GM18511 (cell line): ENCODE measurements at regions not wholly inside any gene's neighbourhood (a gene's known extent, or its start where the extent isn't known, plus 50 kb on each side); places are given as distances from the start of the nearest gene placed in this dataset.

ENCODE experiments used
- ATAC-seq: cut with Tn5 transposase; IDR thresholded peaks from one replicate; pipeline ENCODE4 v1.9.1; 2021; ENCODE audit warnings: mild to moderate bottlenecking, moderate library complexity; ENCODE audit not compliant: unreplicated experiment

DNA sequence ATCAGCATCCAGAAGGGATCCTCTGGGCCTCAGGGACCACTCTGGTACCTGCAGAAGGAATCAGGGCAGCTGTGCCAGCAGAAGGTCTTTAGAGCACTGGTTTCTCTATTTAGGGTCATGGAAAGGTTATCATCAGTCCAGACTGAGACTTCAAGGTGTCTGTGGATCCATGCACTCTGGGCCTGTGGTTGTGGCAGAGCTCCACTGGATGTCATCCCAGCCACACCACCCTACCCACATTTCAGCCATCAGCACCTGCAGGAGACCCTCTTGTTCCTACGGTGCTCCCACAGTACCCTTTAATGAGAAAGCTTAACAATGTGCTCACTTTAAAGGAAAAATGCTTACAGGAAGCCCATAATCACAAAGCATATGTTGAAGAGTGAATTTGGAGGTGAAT lies 603.4 kb upstream of the CCDC54 start:
- no peak for ATAC-seq

DNA sequence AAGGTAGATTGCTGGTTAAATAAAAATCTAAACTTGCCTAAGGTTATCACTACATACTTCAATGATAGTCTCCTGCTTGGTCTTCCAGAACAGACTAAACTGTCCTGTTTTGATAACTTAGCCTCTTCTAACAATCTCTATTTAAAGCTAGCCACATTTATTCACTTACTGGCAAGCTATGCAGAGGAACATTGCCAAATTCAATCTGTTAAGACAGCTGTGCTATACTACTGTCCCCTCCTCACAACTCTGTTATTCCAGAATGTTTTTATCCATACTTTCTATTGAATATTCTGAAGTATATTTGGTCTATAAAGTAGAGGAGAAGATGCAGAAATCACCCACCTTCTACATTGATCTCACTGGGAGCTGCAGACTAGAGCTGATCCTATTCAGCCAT lies 594.0 kb upstream of the CCDC54 start:
- ATAC-seq, result no peak

DNA sequence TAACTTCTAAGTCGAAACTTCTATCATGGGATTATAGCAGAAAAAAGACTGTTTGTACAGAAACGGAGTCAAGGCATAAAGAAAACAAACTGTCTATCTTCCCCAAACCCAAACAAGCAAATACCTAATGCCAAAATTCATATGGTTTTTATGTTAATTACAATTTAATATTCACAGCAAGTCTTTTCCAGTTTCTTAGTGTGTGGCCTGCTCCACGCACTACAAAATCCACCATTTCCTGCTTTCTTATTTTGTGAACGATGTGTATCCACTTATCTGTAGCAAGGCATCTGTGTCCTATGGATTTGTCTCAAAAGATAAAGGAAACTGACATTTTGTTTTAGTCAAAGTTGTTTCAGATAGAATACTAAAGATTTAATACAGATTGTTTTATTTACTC lies 588.0 kb upstream of the CCDC54 start:
- ATAC-seq, result no peak

DNA sequence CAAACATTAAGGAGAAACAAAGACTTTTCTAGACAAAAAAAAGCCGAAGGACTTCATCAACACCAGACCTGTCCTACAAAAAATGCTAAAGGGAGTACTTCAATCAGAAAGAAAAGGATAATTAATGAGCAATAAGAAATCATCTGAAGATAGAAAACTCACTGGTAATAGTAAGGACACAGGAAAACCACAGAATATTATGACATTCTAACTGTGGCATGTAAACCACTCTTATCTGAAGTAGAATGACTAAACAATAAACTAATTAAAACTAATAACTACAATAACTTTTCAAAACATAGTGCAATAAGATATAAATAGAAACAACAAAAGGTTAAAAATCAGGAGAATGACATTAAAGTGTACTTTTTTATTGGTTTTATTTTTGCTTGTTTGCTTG lies 584.5 kb upstream of the CCDC54 start:
- no peak for ATAC-seq

DNA sequence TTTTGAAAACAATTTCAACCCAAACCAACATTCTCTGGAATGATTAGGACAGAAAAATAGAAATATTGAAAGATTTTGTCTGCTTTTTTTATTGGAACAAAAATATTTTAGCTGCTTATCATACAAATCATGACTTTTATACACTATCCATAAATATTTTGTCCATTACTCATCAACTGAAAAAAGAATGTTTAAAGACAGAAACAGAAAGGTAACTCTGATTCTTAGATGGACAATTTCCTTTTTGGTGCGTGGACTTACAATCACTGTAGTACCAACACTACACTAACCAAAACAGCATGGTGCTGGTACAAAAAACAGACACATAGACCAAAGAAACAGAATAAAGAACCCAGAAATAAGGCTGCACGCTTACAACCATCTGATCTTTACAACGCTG lies 582.8 kb upstream of the CCDC54 start:
- ATAC-seq, result no peak

DNA sequence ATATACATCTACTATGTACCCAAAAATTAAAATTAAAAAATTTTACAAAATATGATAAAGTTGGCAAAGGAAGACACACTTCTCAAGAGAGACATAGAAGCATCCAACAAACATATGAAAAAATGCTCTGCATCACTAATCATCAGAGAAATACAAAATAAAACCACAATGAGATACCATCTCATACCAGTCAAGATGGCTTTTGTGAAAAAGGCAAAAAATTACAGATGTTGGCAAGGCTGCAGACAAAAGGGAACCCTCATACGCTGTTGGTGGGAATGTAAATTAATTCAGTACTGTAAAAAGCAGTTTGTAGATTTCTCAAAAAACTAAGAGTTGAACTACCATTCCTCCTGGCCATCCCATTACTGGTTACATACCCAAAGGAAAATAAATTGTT lies 581.7 kb upstream of the CCDC54 start:
- ATAC-seq, result no peak

DNA sequence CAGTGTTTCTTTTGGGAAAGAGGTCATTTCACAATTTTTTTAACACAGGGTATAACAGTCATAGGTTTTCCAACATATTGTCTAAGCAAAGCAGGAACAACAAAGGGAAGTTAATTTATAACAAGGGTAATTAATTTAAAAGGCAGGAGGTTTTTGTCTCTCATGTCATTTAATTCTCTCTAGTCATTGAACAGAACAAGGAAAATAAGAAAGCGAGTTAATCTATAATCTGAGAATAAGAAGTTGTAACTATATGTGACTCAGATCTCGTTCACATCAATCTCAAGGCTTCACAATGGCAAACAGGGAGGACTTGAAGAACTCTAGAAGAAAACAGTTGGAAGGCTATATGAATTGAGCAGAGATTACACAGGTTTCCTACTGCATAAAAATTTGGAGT lies 579.8 kb upstream of the CCDC54 start:
- ATAC-seq, result no peak

DNA sequence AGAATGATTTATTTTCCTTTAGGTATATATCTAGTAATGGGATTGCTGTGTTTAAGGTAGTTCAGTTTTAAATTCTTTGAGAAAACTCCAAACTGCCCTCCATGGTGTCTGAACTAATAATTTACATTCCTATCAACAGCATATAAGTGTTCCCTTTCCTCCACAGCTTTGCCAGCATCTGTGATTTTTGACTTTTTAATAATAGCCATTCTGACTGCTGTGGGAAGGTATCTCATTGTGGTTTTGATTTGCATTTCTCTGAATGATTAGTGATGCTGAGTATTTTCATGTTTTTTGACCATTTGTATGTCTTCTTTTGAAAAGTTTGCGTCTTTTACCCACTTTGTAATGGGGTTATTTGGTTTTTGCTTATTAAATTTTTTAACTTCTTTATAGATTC lies 571.6 kb upstream of the CCDC54 start:
- no peak for ATAC-seq

DNA sequence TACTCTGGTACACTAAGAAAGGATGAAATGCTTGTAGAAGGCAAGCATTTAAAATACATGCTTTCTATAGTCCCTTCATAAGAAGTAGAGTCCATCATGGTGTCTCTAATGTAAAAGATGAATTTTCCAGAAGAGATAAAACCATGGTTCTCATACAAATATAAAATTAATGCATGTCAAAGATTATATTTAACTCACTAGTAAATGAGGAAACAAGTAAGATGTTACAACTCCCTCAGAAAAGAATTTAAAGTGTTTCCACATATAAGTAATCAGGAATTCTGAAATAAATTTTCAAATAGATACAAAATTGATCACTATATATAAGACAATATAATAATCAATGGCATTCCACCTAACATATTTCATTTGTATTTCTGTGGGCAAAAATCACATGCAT lies 570.3 kb upstream of the CCDC54 start:
- ATAC-seq, result no peak

DNA sequence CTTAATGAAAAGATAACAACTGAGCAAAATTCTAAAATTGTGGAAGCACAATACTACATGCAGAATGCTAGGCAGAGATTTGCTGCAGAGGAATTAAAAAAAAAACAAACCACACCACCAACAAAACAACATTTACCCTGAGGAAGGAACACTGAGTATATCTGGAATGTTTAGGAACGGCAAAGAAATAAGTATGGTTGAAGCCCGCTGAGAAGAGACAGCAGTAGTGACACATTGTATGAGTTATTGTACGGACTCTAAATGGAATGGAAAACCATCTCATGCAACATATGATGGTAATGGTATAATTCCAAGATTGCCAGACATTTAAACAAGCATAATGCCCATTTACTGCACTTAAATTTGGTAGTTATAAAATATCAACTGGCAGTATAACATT lies 568.2 kb upstream of the CCDC54 start:
- ATAC-seq, result no peak

DNA sequence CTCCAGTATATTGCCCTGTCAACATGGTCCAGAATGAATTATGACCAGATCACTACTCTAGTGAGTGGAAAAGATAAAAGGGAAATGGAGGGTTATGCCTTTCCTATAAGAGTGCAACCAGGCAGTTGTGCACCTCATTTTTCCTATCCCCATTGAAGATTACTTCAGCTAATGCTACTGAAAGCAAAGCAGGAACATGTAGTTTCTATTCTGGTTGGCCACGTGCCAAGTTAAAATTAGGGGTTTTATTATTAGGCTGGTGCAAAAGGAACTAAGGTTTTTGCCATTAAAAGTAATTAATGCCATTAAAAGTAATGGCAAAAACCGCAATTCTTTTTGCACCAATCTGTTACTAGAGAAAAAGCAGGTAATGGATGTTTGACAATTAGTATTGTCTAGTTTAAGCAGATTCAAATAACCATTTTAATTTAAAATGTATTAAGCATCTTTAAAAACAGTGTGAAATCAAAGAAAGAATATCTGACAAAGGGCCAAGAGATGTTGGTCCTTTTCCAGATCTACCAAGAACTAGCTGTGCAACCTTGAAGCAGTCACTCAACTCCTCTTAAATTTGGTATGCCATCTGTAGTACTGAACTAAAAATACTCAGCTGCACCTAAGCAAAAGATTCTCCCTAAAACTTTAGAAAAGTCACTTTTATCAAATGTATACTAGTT lies 567.5 kb upstream of the CCDC54 start:
- no peak for ATAC-seq

DNA sequence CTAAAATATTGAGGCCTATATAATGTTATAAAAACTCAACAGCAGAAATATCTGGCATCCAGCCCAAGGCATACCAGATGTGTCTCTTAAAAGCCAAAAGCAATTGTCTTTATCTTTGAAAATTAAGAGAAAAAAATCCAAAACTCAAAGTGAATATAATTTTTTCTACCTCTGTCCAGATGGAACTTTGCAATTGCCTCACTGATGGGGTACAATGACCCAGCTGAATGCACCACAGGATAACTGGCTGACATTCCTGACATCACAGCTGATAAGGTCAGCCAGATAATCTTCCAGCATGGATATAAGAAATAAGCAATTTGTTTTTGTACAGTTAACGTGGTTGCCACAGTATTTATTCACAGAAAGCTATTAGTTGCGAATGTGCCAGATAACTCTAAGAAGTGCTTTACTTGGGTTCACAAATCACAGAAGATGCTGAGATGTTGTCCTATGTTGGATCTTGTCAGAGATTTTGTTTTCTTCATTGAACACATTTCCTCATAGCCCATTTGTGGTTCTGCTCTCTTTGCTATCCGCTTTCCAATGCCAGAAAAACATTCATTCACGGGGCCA lies 566.9 kb upstream of the CCDC54 start:
- ATAC-seq, result no peak

DNA sequence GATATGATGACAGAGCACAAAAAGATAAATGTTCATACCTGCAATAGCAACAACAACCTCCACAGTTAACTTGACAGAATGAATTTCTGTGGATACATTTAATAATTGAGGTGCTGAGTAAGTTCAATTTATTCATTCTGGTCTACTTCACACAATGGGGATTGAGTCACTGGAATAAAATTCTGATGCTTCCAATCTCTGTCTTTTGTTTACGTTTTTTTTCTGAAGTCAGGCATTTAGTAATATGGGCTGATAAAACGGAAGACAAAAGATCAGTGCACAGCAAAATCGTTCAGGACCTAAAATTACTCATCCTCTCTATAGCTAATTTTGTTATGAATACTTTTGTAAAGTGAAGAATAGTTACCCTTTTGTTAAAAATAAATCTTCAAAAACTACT lies 565.9 kb upstream of the CCDC54 start:
- ATAC-seq, result no peak

DNA sequence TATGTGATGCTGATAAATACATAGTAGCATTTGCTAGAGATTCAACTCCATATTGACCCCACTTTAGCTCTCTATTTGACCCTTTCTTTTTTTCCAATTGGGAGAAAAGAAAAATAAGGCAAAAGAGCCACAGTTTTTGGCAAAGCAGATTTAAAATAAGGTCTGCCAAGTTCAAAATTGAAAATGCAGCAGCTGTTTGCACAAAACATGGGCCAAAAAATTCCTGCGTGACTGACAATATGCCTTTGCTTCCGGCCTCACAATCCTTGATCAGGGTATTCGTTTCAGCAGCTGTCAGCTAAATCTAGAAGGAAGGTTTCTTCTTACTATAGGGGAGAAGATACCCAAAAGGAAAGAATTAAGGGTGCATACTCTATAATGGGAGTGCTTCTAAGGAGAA lies 563.5 kb upstream of the CCDC54 start:
- ATAC-seq, result no peak

DNA sequence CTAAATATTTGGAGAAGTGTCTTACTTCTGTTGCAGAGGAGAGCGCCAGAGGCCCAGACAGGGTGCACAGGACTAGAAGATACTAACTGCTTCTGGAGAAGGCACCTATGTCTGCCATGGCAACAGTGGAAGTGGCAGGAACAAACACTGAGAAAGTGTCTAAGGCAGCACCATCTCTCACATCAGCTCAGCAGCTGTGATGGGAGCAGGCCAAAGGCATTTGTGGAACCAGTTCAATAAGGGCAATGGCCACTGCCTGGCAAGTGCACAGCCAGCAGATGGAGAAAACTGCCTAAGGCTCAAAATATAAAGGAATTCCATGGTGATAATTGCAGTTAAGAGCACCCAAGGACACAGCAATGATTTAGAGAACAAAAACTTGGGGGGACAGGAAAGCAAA lies 563.0 kb upstream of the CCDC54 start:
- no peak for ATAC-seq

DNA sequence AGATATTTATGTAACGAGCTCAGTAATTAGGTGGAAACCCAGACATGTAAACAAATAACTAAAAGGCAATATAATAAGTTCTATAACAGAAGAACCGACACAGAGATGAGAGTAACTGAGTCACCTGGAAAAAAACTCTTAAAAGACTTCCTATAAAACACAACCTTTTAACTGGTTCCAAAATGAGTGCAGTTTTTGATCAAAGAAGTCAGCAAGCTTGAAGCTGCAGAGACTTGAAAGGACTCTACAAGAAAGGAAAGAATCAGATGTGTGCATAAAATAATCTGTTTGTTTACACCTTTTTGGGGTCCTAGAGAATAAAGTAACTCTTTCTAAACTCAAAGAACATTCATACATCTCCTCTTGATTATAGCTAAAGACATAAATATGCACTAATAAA lies 560.4 kb upstream of the CCDC54 start:
- ATAC-seq, result no peak

DNA sequence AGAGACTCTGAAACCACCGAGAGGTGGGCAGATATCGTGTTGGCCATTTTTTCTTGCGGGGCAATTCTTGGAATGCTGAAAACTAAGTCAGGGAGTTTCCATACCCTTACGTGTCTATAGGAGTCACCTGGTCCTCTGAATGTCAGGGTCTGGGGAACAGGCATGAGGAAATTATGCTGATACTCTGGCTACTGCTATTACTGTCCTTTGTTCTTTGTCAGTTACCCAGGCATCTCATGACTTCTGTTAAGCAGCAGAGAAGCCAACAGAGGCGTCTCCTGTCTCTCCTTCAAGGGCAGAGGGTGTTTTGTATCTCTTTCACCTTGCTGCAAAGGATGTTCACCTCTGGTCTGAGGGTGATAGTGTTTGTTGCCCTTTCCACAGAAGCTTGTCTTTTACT lies 559.5 kb upstream of the CCDC54 start:
- no peak for ATAC-seq

DNA sequence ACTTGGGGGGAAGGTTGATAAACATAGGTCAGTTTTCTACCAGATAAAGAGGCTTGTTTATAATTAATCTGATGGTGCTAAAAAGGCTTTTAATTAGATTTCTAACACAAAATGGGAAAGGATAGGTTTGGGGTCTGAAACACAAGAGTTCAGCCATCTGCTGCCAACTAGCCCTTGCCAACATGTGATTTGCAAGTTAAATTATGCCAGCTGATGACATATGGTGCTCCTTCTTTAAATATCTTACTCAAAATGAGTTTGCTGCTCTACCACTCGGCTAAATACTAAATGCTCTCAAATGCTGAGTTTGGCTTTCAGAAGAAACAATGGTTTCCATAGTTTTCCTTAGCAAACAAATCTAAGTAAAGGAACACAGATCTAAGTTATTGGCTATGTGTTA lies 557.8 kb upstream of the CCDC54 start:
- no peak for ATAC-seq

DNA sequence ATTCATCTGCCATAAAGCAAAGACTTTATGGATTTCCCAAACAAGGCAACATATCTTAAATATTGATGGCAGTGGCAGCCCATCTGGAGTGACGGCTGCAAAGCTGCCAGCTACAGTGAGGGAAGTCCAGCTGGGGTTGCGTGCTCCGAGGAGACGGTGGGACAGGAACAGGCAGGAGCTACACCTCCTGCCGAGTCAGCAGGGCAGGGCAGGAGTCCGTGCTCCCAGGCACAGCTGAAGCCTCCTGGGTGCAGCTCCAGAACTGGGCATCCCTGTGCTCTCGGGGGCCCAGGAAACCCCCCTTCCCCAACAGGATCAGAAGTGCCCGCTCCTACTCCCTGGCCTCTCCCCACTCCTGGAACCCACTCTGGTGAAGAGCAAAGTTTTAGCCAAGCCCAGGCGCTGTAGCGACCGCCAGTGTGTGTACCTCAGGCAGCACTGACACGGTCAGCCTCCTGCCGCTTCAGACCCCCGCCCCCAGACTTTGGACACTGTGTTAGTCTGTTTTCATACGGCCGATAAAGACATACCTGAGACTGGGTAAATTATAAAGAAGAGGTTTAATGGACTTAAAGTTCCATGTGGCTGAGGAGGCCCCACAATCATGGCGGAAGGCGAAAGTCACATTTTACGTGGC lies 556.4 kb upstream of the CCDC54 start:
- no peak for ATAC-seq

DNA sequence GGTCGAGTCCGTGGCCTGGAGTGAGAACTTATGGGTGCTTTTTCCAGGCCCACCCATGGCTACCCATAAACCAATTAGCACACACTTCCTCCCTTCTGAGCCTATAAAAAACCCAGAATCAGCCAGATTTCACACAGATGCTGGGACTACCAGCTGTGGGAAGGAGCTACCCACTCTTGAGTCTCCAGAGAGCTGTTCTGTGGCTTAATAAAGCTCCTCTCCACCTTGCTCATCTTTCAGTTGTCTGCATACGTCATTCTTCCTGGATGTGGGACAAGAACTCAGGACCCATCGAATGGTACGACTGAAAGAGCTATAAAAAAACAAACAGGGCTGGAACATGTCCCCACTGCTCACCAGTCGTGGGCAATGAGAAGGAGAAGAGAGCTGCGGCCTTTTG lies 555.4 kb upstream of the CCDC54 start:
- ATAC-seq, result no peak

DNA sequence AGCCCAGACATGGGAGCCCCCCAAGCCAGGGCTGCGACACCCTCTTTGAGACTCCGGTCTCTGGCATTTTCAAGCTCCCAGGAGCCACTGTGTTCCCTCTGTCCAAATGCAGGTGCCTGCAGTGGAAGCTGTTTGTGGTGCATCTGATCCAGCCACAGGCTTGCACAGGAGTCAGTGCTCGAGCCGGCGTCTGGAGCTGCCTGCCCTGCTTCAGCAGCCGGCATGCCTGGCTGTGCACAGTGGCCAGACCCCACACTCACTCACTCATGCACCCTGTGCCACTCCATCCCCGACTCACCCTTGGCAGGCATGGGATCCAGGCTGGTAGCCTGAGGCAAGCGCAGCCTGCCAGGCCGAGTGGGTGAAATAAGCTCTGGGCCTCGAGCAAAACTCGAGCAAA lies 555.0 kb upstream of the CCDC54 start:
- no peak for ATAC-seq

DNA sequence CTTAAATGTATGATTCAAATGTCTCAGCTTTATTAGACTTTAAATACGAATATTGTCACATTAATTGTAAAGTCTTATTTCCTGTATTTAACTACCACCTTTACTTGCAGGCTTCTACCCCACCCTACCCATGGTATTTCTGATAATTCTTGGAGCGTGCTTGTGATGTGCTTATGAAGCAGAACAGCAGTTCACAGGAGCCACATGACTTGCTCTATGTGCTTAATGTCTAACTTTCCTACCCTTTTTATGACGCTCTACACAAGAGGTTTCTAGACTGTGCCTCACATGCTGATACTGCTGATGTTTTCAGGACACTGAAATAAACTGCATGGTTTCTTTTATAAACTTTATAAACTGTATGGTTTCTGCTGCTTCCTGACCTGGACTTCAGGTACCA lies 553.5 kb upstream of the CCDC54 start:
- ATAC-seq, result no peak

DNA sequence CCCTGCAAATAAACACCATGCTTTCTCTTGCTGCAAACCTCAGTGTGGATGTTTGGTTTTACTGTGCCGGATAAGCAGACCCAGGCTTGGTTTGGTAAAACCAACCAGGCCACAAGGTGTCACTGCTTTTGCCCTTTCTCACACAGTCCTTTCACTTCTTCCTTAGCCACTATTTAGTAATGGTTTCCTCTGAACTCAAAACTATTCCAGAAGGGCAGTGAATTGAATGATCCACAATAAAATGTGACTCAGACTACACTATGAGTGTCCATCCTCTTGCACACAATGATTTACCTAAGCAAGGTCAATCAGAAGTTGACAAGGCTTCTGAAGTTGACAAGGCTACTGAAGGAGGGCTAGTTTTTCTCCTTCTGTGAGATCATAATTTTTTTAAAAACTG lies 552.4 kb upstream of the CCDC54 start:
- no peak for ATAC-seq
